ENCODE measurements at regions not wholly inside any gene's neighbourhood (a gene's known extent, or its start where the extent isn't known, plus 50 kb on each side); places are given as distances from the start of the nearest gene placed in this dataset.

GRCh38 chr3:110846971-110847370 lies 224.6 kb upstream of the NECTIN3 start:
- Histone ChIP-seq H3K9ac (ENCODE audit: extremely low read depth, low read length, poor library complexity, severe bottlenecking) (no peak overlapping the region), H3K27me3 (ENCODE audit: control insufficient read depth, insufficient read depth, low read length, poor library complexity, severe bottlenecking) (no peaks in the 10 kb centered on the region), H3K27ac (ENCODE audit: low read depth, low read length) (no peak overlapping the region), H3K4me1 (ENCODE audit: control insufficient read depth, insufficient read depth, low read length) (no peaks in the 10 kb centered on the region), H3K4me3 (ENCODE audit: low read length) (no peak overlapping the region), H3K9me3 (ENCODE audit: control insufficient read depth, low read length) (peaks cover 15% of the 10 kb centered on the region), H3K36me3 (ENCODE audit: control insufficient read depth, insufficient read depth, low read length) (no peaks in the 10 kb centered on the region)
- TF ChIP-seq CTCF (conservative IDR thresholded peaks at IDR 0.05): no peak
- no peak for DNase-seq
- Mint-ChIP-seq H3K27ac (no peak overlapping the region), H3K9me3 (peaks cover 12% of the 10 kb centered on the region), H3K27me3 (ENCODE audit: insufficient read depth) (no peaks in the 10 kb centered on the region), H3K36me3 (ENCODE audit: low read depth) (no peaks in the 10 kb centered on the region), H3K4me1 (no peaks in the 10 kb centered on the region), H3K4me3 (no peak overlapping the region)
- 63 to 100% methylated on average over 2 to 3 of the region's 3 CpGs for WGBS, 2 experiments (ENCODE audit: insufficient coverage in 1 of 2, insufficient read length in 1 of 2)

- Mint-ChIP-seq H3K4me1 (no peaks in the 10 kb centered on the region), H3K27ac (no peak overlapping the region), H3K27me3 (ENCODE audit: insufficient read depth) (no peaks in the 10 kb centered on the region), H3K36me3 (ENCODE audit: low read depth) (no peaks in the 10 kb centered on the region), H3K9me3 (peaks cover 12% of the 10 kb centered on the region), H3K4me3 (no peak overlapping the region)
- no peak overlapping the region for H3K27ac ChIP-seq (ENCODE audit: low read depth, low read length)
- no peak for TF ChIP-seq CTCF (conservative IDR thresholded peaks at IDR 0.05)
- DNase-seq: no peak
- no peaks in the 10 kb centered on the region for H3K4me1 ChIP-seq (ENCODE audit: control insufficient read depth, insufficient read depth, low read length)
- H3K4me3 ChIP-seq (ENCODE audit: low read length): no peak overlapping the region
- peaks cover 6% of the 10 kb centered on the region for H3K9me3 ChIP-seq (ENCODE audit: control insufficient read depth, low read length)
- no peak overlapping the region for H3K9ac ChIP-seq (ENCODE audit: extremely low read depth, low read length, poor library complexity, severe bottlenecking)
- no peaks in the 10 kb centered on the region for H3K27me3 ChIP-seq (ENCODE audit: control insufficient read depth, insufficient read depth, low read length, poor library complexity, severe bottlenecking)
- no peaks in the 10 kb centered on the region for H3K36me3 ChIP-seq (ENCODE audit: control insufficient read depth, insufficient read depth, low read length)
- WGBS, 2 experiments (ENCODE audit: insufficient coverage in 1 of 2, insufficient read length in 1 of 2): 92% methylated on average over 1 of the region's 2 CpGs; no CpG with 5 or more reads in 1 of the 2 experiments
Observed at GRCh38 chr3:110849064-110849463, 222.6 kb upstream of the NECTIN3 start.

- no peaks in the 10 kb centered on the region for H3K4me1 Mint-ChIP-seq
Observed at GRCh38 chr3:110851736-110852135, 219.9 kb upstream of the NECTIN3 start.

More at GRCh38 chr3:110851736-110852135, 219.9 kb upstream of the NECTIN3 start:
- no peak for TF ChIP-seq CTCF (conservative IDR thresholded peaks at IDR 0.05)
- Histone ChIP-seq H3K9me3 (ENCODE audit: control insufficient read depth, low read length) (no peaks in the 10 kb centered on the region), H3K9ac (ENCODE audit: extremely low read depth, low read length, poor library complexity, severe bottlenecking) (no peak overlapping the region), H3K4me3 (ENCODE audit: low read length) (no peak overlapping the region), H3K27ac (ENCODE audit: low read depth, low read length) (no peak overlapping the region), H3K36me3 (ENCODE audit: control insufficient read depth, insufficient read depth, low read length) (no peaks in the 10 kb centered on the region), H3K27me3 (ENCODE audit: control insufficient read depth, insufficient read depth, low read length, poor library complexity, severe bottlenecking) (no peaks in the 10 kb centered on the region), H3K4me1 (ENCODE audit: control insufficient read depth, insufficient read depth, low read length) (no peaks in the 10 kb centered on the region)
- no peak overlapping the region for H3K4me3 Mint-ChIP-seq
- H3K27me3 Mint-ChIP-seq (ENCODE audit: insufficient read depth): no peaks in the 10 kb centered on the region
- H3K9me3 Mint-ChIP-seq: no peaks in the 10 kb centered on the region
- H3K36me3 Mint-ChIP-seq (ENCODE audit: low read depth): no peaks in the 10 kb centered on the region
- DNase-seq: no peak
- no peak overlapping the region for H3K27ac Mint-ChIP-seq

All from endodermal cell (in vitro differentiated cells).